GM18909 (cell line): ENCODE measurements at regions not wholly inside any gene's neighbourhood (a gene's known extent, or its start where the extent isn't known, plus 50 kb on each side); places are given as distances from the start of the nearest gene placed in this dataset.

Source experiments
- ATAC-seq: cut with Tn5 transposase; IDR thresholded peaks from one replicate; pipeline ENCODE4 v1.9.1; 2021; ENCODE audit warnings: mild to moderate bottlenecking; ENCODE audit not compliant: unreplicated experiment, poor library complexity

GRCh38 chr6:94131271-94131670 is 711.9 kb upstream of the EPHA7 start:
- no peak for ATAC-seq

- no peak for ATAC-seq
Observed at GRCh38 chr6:94130478-94130877, 711.1 kb upstream of the EPHA7 start.

GRCh38 chr6:94129926-94130325 is 710.6 kb upstream of the EPHA7 start:
- ATAC-seq, result no peak

GRCh38 chr6:94127716-94128115 is 708.4 kb upstream of the EPHA7 start:
- no peak for ATAC-seq

GRCh38 chr6:94124333-94124732 is 705.0 kb upstream of the EPHA7 start:
- no peak for ATAC-seq

- no peak for ATAC-seq
Observed at GRCh38 chr6:94121094-94121493, 701.7 kb upstream of the EPHA7 start.

- no peak for ATAC-seq
Observed at GRCh38 chr6:94099072-94099471, 679.7 kb upstream of the EPHA7 start.

GRCh38 chr6:94095961-94096360 is 676.6 kb upstream of the EPHA7 start:
- no peak for ATAC-seq

GRCh38 chr6:94089941-94090340 is 670.6 kb upstream of the EPHA7 start:
- no peak for ATAC-seq

GRCh38 chr6:94088870-94089269 is 669.5 kb upstream of the EPHA7 start:
- ATAC-seq, result no peak

GRCh38 chr6:94074764-94075163 is 655.4 kb upstream of the EPHA7 start:
- ATAC-seq, result no peak

- ATAC-seq, result no peak
Observed at GRCh38 chr6:94071835-94072234, 652.5 kb upstream of the EPHA7 start.

GRCh38 chr6:94065707-94066337 is 646.5 kb upstream of the EPHA7 start:
- ATAC-seq, result no peak

- ATAC-seq, result no peak
Observed at GRCh38 chr6:94052749-94053148, 633.4 kb upstream of the EPHA7 start.

GRCh38 chr6:94050515-94050914 is 631.2 kb upstream of the EPHA7 start:
- ATAC-seq, result no peak

- ATAC-seq, result no peak
Observed at GRCh38 chr6:94049001-94049400, 629.6 kb upstream of the EPHA7 start.

GRCh38 chr6:94045099-94045829 is 625.9 kb upstream of the EPHA7 start:
- ATAC-seq, result no peak

- no peak for ATAC-seq
Observed at GRCh38 chr6:94041945-94042709, 622.8 kb upstream of the EPHA7 start.

GRCh38 chr6:94036024-94036423 is 616.7 kb upstream of the EPHA7 start:
- ATAC-seq, result no peak

- no peak for ATAC-seq
Observed at GRCh38 chr6:94027374-94027773, 608.0 kb upstream of the EPHA7 start.

- no peak for ATAC-seq
Observed at GRCh38 chr6:94026575-94026974, 607.2 kb upstream of the EPHA7 start.
